Coronary artery (tissue), 2 donors: ENCODE measurements at regions not wholly inside any gene's neighbourhood (a gene's known extent, or its start where the extent isn't known, plus 50 kb on each side); places are given as distances from the start of the nearest gene placed in this dataset.

ENCODE experiments used
- DNase-seq: peaks from one replicate; pipeline ENCODE4 v3.0.0-alpha.2; 2017; ENCODE audit warnings: low spot score
- H3K27ac ChIP-seq, 2 donors: fragments of 200-600 bp; sonication (generic); one replicate each; pipeline ENCODE4 v1.5.1; 2016 to 2019
- H3K4me3 ChIP-seq: fragments of 200-600 bp; sonication (generic); 2 replicates; pipeline ENCODE4 v1.5.1; 2016; ENCODE audit warnings: mild to moderate bottlenecking, moderate library complexity
- TF ChIP-seq, protein P1 (sequence below): fragments of 200-600 bp; sonication (generic); IDR thresholded peaks from one replicate; pipeline ENCODE4 v1.5.1; 2019; ENCODE audit warnings: antibody characterized with exemption

DNA sequence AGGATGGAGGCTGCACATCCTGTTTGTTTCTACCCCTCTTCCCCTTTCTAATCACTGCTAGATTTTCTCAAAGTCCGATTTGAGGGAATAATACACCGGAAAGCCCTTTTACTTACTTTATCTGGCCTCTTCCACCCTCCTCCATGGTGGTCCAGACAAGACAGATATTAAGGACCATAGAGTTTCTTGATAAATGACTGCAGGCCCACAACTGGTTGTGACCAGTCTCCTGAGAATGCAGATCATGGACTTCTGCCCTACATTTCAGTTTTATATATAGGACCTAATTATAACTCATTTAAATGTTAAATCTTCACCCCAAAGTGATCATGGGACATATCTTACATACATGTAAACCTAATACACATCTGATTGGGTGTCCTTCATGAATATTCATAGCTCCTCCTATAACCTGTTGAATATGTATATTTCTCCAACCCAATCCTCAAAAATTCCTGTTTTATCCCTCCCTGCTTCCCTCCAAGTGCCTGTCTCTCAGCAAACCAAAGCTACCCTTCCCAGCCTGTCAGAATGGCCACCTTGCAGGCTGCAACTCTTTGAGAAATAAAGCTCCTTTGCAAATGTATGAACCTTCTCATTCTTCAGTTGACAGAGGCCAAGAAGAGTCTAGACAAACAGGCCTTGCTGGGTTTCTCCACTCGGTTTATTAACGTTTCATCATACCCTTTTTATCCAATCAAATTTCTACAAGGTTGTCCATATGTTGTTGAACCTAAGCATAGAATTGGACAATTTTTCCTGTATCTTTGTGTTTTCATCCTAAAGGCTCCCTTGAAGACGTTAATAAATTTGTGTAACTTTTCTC lies 133.1 kb downstream of the HFE start:
- no peak overlapping the region for H3K4me3 ChIP-seq
- no peak overlapping the region for H3K27ac ChIP-seq
- TF ChIP-seq, protein P1, sequence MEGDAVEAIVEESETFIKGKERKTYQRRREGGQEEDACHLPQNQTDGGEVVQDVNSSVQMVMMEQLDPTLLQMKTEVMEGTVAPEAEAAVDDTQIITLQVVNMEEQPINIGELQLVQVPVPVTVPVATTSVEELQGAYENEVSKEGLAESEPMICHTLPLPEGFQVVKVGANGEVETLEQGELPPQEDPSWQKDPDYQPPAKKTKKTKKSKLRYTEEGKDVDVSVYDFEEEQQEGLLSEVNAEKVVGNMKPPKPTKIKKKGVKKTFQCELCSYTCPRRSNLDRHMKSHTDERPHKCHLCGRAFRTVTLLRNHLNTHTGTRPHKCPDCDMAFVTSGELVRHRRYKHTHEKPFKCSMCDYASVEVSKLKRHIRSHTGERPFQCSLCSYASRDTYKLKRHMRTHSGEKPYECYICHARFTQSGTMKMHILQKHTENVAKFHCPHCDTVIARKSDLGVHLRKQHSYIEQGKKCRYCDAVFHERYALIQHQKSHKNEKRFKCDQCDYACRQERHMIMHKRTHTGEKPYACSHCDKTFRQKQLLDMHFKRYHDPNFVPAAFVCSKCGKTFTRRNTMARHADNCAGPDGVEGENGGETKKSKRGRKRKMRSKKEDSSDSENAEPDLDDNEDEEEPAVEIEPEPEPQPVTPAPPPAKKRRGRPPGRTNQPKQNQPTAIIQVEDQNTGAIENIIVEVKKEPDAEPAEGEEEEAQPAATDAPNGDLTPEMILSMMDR: no peak
- DNase-seq: no peak

DNA sequence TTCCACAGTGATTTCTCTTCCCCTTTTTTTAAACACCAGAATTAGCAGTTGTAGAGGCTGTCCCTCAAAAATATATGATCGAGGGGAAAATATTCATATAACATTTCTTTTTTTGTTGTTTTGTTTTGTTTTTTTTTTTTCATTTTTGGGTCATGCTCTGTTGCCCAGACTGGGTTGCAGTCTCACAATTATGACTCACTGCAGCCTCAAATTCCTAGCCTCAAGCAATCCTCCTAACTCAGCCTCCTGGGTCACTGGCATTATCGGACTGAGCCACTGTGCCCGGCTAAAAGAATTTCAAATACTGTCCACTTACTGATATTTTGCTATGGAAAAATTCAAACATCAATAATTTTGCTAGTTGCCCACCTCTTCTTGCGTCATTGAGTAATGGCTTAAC lies 134.0 kb downstream of the HFE start:
- TF ChIP-seq, protein P1: no peak
- no peak overlapping the region for H3K4me3 ChIP-seq

DNA sequence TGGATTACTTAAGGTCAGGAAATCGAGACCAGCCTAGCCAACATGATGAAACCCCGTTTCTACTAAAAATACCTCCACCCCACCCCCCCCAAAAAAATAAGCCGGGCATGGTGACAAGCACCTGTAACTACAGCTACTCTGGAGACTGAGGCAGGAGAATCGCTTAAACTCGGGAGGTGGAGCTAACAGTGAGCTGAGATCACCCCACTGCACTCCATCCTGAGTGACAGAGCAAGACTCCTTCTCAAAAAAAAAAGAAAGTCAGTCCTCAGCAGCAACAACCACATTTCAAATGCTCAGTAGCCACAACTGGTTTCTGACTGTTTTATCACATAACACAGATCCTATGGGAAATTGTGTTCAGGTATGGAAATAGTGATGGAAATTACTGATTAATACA lies 135.3 kb downstream of the HFE start:
- Histone ChIP-seq H3K4me3 (no peak overlapping the region), H3K27ac (peak overlapping the region in 1 of 2 donors; percentile 18)
- no peak for DNase-seq
- TF ChIP-seq, protein P1: no peak

More for the DNA sequence above, 134.0 kb downstream of the HFE start:
- no peak for DNase-seq
- H3K27ac ChIP-seq: no peak overlapping the region

DNA sequence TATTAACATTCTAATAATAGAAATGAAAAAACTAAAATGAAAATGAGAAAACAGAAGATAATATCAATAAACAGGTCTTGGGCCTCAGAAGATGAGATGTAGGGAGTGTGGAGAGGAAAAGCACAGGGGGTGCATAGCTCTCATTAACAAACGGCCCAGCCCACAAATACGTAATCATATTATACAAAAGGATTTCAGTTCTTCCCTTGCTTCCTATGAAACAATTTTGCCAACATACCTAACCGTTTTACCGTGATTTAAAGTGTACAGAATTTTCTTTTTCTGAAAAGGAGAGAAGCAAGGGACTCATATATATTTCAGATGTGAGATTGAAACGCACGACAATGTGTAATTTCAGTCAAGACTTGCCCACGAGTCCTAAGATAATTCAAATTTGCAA lies 136.0 kb downstream of the HFE start:
- DNase-seq: no peak
- peak overlapping the region; percentile 65 for H3K4me3 ChIP-seq
- TF ChIP-seq, protein P1: no peak
- H3K27ac ChIP-seq: peak overlapping the region; percentile 72 to 77

DNA sequence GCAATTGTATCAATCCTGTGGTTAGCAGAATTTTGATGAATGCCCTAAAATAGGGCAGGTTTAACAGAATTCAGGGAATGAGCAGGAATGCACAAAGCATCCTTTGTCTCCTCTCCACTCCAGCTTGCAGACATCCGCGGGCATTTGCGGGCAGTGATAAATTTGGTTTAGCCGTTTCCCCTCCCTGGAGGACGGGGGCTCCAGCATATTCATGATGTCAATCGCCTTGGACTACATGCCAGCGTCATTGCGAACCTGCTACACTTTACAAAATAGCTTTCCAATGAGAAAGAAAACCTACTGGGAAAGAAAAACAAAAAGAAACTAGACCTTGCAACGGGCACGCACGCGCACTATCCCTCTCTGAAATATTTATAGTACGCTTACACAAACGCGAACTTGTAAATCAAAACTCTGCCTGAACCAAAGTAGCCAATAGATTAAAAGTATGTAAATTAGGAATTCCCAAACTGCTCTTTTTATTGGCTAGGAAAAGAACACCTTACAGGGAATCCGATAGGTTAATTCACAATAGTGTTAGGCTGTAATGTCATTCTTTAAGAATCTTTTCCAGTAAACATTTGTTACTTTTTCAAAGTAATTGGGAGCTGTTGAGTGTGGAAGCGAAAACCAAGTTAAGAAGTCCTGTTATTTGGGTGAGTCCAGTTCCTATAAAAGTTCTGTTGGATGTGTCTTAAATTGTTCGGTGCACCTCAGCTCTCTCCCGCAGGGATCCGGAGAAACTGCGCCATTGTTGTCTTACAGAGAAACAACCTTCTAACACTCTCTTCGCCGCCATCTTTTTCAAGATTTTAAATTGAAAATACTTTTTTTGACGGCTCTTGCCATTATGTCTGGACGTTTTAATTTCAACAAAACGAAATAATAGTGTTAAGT lies 136.7 kb downstream of the HFE start:
- H3K4me3 ChIP-seq: peak overlapping the region; percentile 65
- peak overlapping the region; percentile 72 to 80 for H3K27ac ChIP-seq
- DNase-seq: no peak
- TF ChIP-seq, protein P1: no peak

DNA sequence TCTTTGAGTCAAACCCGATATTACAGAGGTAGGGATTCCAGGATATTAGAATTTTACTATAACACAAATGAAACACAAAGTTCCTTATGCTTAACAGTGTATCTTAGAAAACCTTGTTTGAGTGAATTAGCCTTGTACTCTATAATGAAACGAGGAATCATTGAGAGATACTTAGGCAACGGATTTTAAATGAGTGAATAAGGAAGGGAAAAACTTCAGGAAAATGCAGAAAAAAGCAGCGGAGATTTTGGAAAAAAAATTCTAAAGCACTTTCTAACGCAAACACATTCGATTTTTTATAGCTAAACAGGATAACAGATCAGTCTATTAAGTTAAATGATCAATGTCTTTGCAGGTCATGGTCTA lies 137.3 kb downstream of the HFE start:
- TF ChIP-seq, protein P1: no peak
- DNase-seq: no peak
- H3K4me3 ChIP-seq: peak overlapping the region; percentile 65
- peak overlapping the region; percentile 72 to 80 for H3K27ac ChIP-seq
